ENCODE measurements at regions not wholly inside any gene's neighbourhood (a gene's known extent, or its start where the extent isn't known, plus 50 kb on each side); places are given as distances from the start of the nearest gene placed in this dataset.

- TF ChIP-seq POLR2A (IDR thresholded peaks at IDR 0.05), result no peak
- TF ChIP-seq CTCF (IDR thresholded peaks at IDR 0.05), result no peak
- TF ChIP-seq EP300 (IDR thresholded peaks at IDR 0.05), result no peak
- TF ChIP-seq POLR2AphosphoS5 (IDR thresholded peaks at IDR 0.05), result no peak
- no peak overlapping the region for H3K27ac ChIP-seq
- no peaks in the 10 kb centered on the region for H3K4me1 ChIP-seq
- no peaks in the 10 kb centered on the region for H3K36me3 ChIP-seq
- ATAC-seq (ENCODE audit: low FRiP score in 2 of 2), result no peak
- H3K9me3 ChIP-seq, result no peaks in the 10 kb centered on the region
- no peaks in the 10 kb centered on the region for H3K27me3 ChIP-seq
- no peak overlapping the region for H3K4me3 ChIP-seq
- 89 to 93% methylated on average over 3 of the region's 3 CpGs for WGBS, 2 donors
- DNase-seq, result no peak
Measured at GRCh38 chr14:61219673-61220072, 61.5 kb downstream of the TMEM30B start.

GRCh38 chr14:61219256-61219655, 61.9 kb downstream of the TMEM30B start:
- Histone ChIP-seq H3K4me3 (no peak overlapping the region), H3K36me3 (no peaks in the 10 kb centered on the region), H3K27ac (no peak overlapping the region), H3K9me3 (no peaks in the 10 kb centered on the region), H3K27me3 (no peaks in the 10 kb centered on the region), H3K4me1 (no peaks in the 10 kb centered on the region)
- no peak for TF ChIP-seq POLR2AphosphoS5 (IDR thresholded peaks at IDR 0.05)
- TF ChIP-seq CTCF (IDR thresholded peaks at IDR 0.05), result no peak
- no peak for TF ChIP-seq POLR2A (IDR thresholded peaks at IDR 0.05)
- no peak for TF ChIP-seq EP300 (IDR thresholded peaks at IDR 0.05)
- 75 to 77% methylated on average over 1 of the region's 1 CpG for WGBS, 2 donors
- DNase-seq (no peak), ATAC-seq (ENCODE audit: low FRiP score in 2 of 2) (no peak)

GRCh38 chr14:61218767-61219166, 62.4 kb downstream of the TMEM30B start:
- Histone ChIP-seq H3K27me3 (no peaks in the 10 kb centered on the region), H3K4me3 (no peak overlapping the region), H3K27ac (no peak overlapping the region), H3K36me3 (no peaks in the 10 kb centered on the region), H3K4me1 (no peaks in the 10 kb centered on the region), H3K9me3 (no peaks in the 10 kb centered on the region)
- DNase-seq (no peak), ATAC-seq (ENCODE audit: low FRiP score in 2 of 2) (peak in 1 of 2 donors; percentile 68)
- WGBS, 2 donors, result 63 to 64% methylated on average over 6 of the region's 6 CpGs
- no peak for TF ChIP-seq POLR2A (IDR thresholded peaks at IDR 0.05)
- TF ChIP-seq CTCF (IDR thresholded peaks at IDR 0.05), result no peak
- TF ChIP-seq EP300 (IDR thresholded peaks at IDR 0.05), result no peak
- TF ChIP-seq POLR2AphosphoS5 (IDR thresholded peaks at IDR 0.05), result no peak

- TF ChIP-seq POLR2A (IDR thresholded peaks at IDR 0.05) (no peak), POLR2AphosphoS5 (IDR thresholded peaks at IDR 0.05) (no peak), EP300 (IDR thresholded peaks at IDR 0.05) (no peak), CTCF (IDR thresholded peaks at IDR 0.05) (no peak)
- 76% methylated on average over 5 of the region's 5 CpGs for WGBS, 2 donors
- no peaks in the 10 kb centered on the region for H3K9me3 ChIP-seq
- no peak overlapping the region for H3K27ac ChIP-seq
- H3K36me3 ChIP-seq, result no peaks in the 10 kb centered on the region
- H3K27me3 ChIP-seq, result no peaks in the 10 kb centered on the region
- no peaks in the 10 kb centered on the region for H3K4me1 ChIP-seq
- ATAC-seq (ENCODE audit: low FRiP score in 2 of 2) (no peak), DNase-seq (no peak)
- H3K4me3 ChIP-seq, result no peak overlapping the region
Measured at GRCh38 chr14:61218157-61218556, 63.0 kb downstream of the TMEM30B start.

GRCh38 chr14:61217516-61217915, 63.6 kb downstream of the TMEM30B start:
- Histone ChIP-seq H3K36me3 (no peaks in the 10 kb centered on the region), H3K4me1 (no peaks in the 10 kb centered on the region), H3K9me3 (no peaks in the 10 kb centered on the region), H3K27me3 (no peaks in the 10 kb centered on the region), H3K27ac (no peak overlapping the region), H3K4me3 (no peak overlapping the region)
- 70 to 74% methylated on average over 2 of the region's 2 CpGs for WGBS, 2 donors
- ATAC-seq (ENCODE audit: low FRiP score in 2 of 2), result no peak
- TF ChIP-seq POLR2AphosphoS5 (IDR thresholded peaks at IDR 0.05) (no peak), EP300 (IDR thresholded peaks at IDR 0.05) (no peak), POLR2A (IDR thresholded peaks at IDR 0.05) (no peak), CTCF (IDR thresholded peaks at IDR 0.05) (no peak)
- DNase-seq, result no peak

All from upper lobe of left lung (tissue), 6 donors.